Activated CD8-positive, alpha-beta memory T cell treated with anti-CD3 and anti-CD28 coated beads, Interleukin-2, amount 50 U/mL, for 24 hours (primary cell): ENCODE measurements at regions not wholly inside any gene's neighbourhood (a gene's known extent, or its start where the extent isn't known, plus 50 kb on each side); places are given as distances from the start of the nearest gene placed in this dataset.

Source experiments
- DNase-seq: peaks from one replicate; pipeline ENCODE4 v3.0.0-alpha.2; 2020; ENCODE audit errors: extremely low read depth

- no peak for DNase-seq
Observed at GRCh38 chr4:182133033-182133432, 110.2 kb upstream of the TENM3 start.

- no peak for DNase-seq
Observed at GRCh38 chr4:182134261-182134660, 108.9 kb upstream of the TENM3 start.

- no peak for DNase-seq
Observed at GRCh38 chr4:182136201-182136600, 107.0 kb upstream of the TENM3 start.

- DNase-seq, result no peak
Observed at GRCh38 chr4:182137343-182137742, 105.9 kb upstream of the TENM3 start.

- DNase-seq, result no peak
Observed at GRCh38 chr4:182139491-182139890, 103.7 kb upstream of the TENM3 start.

- DNase-seq, result no peak
Observed at GRCh38 chr4:182140547-182140946, 102.7 kb upstream of the TENM3 start.

GRCh38 chr4:182141061-182141460, 102.1 kb upstream of the TENM3 start:
- no peak for DNase-seq

- no peak for DNase-seq
Observed at GRCh38 chr4:182142176-182143085, 100.8 kb upstream of the TENM3 start.

- DNase-seq, result no peak
Observed at GRCh38 chr4:182143086-182143821, 99.9 kb upstream of the TENM3 start.

- no peak for DNase-seq
Observed at GRCh38 chr4:182143822-182144625, 99.2 kb upstream of the TENM3 start.

- DNase-seq, result no peak
Observed at GRCh38 chr4:182144626-182145333, 98.4 kb upstream of the TENM3 start.

GRCh38 chr4:182145334-182145905, 97.8 kb upstream of the TENM3 start:
- no peak for DNase-seq

- DNase-seq, result no peak
Observed at GRCh38 chr4:182147391-182147790, 95.8 kb upstream of the TENM3 start.

- DNase-seq, result no peak
Observed at GRCh38 chr4:182150645-182151044, 92.6 kb upstream of the TENM3 start.

- DNase-seq, result no peak
Observed at GRCh38 chr4:182155806-182156205, 87.4 kb upstream of the TENM3 start.

- no peak for DNase-seq
Observed at GRCh38 chr4:182163180-182163579, 80.0 kb upstream of the TENM3 start.

GRCh38 chr4:182169572-182169971, 73.6 kb upstream of the TENM3 start:
- DNase-seq, result no peak

- no peak for DNase-seq
Observed at GRCh38 chr4:182169987-182170386, 73.2 kb upstream of the TENM3 start.

GRCh38 chr4:182170417-182170935, 72.7 kb upstream of the TENM3 start:
- DNase-seq, result no peak

- DNase-seq, result no peak
Observed at GRCh38 chr4:182174979-182175378, 68.2 kb upstream of the TENM3 start.
